ENCODE measurements at regions not wholly inside any gene's neighbourhood (a gene's known extent, or its start where the extent isn't known, plus 50 kb on each side); places are given as distances from the start of the nearest gene placed in this dataset.
"Not testable (repeated sequence)": the region's sequence is repeated elsewhere in the genome, so short reads cannot be mapped to it uniquely, and the experiment has no call there.

DNA sequence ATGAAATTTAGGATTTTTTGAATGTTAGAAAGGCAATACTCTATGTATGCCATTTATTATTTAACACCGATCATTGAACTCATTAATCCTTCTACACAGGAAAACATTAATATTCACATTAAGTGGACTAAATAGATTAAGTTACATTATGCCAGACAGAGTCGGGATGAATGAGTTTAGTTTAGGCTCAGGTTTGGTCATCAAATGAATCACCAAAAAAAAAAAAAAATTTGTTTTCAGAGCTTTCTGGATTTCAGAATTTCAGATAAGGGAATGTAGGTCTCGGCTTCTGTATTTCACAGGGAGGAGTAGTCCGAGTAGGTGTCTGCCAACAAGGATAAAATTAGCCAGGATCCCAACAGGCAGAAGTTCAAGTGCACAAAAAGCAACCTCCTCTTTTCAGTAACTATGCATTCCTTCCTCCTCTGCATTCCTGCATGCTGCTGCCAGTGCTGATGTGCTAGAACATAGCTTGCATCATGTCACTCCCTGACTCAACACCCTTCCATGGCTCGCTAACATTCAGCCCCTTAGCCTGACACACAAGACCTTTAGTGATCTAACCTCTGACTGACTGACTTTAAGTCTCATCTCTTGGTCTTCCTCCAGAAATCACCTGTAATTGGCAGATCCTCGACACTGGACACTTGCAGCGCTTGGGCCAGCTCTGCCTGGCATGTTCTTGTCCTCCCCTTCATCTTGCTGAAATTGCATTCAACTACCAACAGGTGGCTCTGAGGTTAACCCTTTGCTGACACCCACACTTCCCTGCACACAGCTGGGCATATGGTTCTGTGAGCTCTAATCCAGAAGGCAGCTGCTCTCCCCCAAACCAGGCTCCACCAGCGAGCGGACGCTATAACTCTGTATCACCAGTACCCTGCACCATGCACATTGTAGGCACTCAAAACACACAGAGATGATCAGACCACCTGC is 145.4 kb upstream of the PROK2 start:
- DNase-seq = no peak

DNA sequence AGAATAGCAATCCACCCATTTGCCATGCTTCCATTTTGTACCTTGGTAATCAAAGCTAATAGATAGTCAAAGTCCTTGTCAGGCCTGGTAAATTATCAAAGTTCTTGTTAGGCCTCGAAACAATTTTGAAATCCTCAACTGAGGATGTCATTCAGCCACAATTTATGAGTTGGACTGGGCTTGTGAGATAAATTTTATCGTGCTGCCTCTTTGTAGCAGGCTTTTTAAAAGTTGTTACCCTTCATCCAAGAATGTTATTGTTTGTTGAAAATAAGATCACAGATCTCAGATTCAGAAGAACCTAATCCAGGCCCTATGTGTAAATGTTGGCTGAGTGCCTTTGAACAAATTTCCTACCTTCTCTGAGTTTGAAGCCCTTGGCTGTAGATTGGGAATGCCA is 143.3 kb upstream of the PROK2 start:
- no peak for DNase-seq

DNA sequence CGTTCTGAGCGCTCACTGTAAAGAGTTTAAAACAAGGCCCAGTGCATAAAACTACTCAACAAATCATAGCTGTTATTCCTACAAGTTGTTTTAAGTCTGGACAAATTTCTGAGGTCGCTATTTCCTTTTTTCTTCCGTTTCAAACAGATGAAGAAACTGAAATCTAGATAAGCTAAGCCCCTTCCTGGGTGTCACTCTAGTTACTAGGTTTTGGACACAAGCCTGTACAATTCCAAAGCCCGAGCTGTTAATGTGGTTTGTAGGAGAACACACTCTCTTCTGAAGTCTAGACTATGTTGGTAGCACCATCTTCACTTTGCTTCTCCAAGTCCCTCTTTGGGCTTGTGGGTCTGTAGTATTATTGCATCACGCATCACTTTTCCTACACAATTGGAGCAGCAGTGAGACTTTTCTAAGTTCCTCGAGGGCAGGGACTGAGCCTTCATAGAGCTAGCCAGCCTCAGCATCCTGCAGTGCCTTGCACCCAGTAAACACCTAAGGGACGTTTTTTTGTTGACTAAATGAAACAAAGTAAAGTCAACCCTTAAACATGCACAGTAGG is 142.6 kb upstream of the PROK2 start:
- DNase-seq = no peak

DNA sequence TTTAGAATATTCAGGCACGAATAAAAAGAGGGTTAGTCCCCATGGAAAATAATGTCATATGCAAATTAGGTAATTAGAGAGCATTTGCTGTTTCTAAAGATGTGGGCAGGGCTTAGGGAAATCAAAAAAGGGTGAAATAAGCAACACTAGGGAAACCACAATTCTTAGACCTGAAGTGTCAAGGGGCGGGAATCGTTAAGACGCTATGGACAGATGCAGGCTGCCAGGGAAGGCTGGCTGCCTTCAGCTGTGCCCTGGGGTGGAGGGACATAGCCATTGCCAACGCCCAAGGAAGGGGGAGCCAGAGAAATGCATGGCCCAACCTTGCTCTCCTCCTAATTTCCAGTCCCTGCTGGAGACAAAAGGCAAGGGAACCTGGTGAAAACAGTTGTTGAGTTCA is 141.7 kb upstream of the PROK2 start:
- no peak for DNase-seq

DNA sequence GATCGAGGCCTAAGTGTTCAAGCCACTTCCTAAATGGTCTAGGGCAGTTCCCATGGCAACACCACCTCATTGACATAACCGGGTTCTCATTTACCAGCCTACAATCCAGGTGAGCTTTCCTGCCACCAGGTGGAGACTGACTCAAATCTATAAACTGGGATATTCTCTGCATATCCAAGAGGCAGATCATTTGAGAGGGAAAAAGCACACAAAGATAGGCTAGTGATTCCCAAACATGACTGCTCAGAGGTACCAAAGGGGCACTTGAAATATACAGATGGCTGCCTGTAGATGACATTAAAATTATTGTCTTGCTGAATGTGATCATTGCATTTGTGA is 141.3 kb upstream of the PROK2 start:
- no peak for DNase-seq

DNA sequence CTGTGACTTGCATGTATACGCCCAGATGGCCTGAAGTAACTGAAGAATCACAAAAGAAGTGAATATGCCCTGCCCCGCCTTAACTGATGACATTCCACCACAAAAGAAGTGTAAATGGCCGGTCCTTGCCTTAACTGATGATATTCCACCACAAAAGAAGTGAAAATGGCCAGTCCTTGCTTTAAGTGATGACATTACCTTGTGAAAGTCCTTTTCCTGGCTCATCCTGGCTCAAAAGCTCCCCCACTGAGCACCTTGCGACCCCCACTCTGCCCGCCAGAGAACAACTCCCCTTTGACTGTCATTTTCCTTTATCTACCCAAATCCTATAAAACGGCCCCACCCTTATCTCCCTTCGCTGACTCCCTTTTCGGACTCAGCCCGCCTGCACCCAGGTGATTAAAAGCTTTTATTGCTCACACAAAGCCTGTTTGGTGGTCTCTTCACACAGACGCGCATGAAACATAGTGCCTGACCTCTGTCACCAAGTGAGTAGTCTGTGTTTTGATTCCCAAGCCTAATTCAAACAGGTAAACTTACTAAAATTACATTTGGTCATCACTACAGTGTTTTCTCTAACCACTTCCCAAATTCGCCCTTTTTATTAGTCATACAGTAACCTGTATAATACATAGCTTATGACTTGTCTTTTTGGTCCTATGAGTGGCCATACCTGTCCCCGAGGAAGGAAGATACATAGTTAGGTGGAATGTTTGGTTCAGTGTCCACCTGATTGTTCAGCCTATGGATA is 140.7 kb upstream of the PROK2 start:
- not testable (repeated sequence) for DNase-seq

DNA sequence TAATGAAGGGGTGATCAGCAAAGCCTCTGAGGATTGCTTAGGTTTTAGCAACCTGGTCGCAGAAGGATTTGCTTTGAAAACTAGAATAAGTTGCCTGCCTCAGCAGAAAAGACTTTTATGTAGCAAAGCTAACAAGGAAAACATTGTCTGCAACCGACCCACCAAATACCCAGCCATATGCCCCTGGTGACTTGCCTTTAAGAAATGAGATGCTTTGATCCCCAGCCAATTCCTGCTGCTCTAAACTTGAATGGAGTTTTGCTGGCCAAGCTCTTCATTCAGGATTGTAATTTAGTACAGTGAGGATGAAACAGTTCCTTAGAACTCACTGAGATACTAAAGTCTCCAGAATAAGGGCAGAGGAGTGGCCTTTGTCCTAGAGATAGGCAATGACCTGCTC is 139.8 kb upstream of the PROK2 start:
- no peak for DNase-seq

DNA sequence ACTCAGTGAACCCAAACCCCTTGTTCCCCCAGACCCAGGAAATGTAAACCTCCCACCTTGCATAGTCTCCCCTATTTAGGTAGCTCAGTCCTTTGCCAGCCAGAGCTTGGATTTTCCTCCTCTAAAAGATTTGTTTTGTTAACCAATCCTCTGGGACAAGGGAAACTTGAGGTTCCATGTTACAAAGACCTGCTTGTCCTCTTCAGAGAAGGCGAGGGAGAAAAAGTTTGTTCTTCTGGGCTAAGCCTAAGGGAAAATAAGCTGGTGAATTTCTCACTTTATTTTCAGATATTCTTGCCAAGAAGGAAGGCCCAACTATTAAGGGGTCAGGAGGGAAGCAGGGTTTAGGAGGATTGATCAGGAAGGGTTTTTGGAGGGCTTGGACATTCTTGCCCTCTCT is 136.1 kb upstream of the PROK2 start:
- DNase-seq = no peak

DNA sequence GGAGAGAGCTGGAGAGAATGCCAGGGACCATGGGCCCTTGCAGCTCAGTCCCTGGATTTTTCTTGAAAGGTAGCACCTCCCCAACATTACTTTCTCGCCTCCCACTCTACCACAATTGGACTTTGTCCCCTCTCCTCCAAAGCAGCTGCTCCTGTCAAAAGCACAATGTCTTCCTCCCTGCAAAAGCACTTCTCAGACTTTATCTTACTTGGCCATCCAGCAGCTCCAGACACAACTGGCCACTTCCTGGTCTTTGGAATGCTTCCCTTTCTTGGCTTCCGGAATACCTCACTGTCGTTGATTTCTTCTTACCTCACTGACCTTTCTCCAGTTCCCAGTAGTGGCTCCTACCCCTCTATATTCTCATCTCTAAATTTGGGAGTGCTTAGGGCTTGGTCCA is 134.6 kb upstream of the PROK2 start:
- DNase-seq = no peak

DNA sequence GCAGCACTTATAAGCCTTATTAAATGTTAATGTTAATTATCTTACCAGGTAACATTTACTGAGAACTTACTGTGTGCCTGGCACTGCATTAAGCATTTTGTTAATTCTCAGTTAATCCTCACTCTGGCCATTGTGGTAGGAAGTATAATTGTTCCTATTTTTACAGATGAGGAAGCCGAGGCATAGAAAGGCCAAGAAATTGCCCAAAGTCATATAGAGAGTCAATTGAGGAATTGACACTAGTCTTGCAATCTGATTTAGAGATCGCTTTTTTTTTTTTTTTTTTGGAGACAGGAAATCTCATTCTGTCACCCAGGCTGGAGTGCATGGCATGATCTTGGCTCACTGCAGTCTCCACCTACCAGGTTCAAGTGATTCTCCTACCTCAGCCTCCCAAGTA is 132.6 kb upstream of the PROK2 start:
- no peak for DNase-seq

DNA sequence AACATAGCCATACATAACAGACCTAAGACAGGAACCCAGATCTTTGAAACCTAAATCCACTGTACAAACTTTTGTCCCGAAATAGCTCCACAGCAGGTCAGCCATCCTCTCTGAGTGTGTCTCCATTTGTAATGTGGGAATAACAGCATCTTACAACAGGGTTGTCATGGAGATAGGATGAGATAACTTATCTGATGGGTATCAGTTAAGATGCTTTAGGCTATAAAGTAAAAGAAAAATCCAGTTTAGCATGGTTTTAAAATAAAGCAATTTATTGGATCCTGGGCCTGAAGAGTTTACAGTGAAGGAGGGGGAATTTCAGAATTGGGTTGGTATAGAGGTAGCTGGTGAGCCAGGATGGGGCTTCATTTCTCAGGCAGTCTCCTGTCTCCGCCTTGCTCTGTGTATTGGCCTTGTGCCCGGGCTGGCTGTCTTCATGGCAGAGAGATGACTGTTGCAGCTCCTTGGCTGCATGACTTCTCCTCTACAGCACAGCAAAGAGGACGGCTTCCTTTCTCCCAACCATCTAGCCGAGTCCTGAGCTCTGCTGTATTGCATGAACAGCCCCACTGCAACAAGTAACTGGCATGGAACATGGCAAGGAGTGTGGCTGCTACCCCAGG is 131.9 kb upstream of the PROK2 start:
- no peak for DNase-seq

DNA sequence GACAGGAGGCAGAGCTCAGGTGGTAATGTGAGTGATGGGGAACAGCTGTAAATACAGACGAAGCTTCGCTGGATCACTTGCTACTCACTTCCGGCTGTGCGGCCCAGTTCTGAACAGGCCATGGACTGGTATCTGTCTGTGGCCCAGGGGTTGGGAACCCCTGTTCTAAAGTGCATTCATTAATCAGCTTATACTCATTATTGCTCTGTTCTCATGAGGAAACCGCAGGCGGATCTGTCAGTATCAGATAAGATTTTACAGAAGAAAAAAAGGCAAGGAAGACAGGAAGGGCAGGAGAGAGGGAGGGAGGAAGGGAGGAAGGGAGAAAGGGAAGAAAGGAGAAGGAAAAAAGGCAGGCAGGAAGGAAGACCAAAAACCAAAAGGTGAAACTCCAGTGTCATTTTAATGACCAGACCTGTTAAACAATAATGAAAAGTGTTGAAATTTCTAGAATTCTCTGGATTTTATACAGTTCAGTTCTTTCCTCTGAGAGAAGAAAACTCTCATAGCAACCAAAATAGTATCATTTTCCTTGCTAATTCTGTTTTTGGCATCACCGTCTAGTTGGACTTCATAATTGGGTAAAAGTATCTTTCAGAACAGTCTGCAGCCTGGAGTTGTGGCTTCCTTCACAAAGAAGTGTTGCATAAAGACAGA is 128.0 kb upstream of the PROK2 start:
- DNase-seq = no peak

DNA sequence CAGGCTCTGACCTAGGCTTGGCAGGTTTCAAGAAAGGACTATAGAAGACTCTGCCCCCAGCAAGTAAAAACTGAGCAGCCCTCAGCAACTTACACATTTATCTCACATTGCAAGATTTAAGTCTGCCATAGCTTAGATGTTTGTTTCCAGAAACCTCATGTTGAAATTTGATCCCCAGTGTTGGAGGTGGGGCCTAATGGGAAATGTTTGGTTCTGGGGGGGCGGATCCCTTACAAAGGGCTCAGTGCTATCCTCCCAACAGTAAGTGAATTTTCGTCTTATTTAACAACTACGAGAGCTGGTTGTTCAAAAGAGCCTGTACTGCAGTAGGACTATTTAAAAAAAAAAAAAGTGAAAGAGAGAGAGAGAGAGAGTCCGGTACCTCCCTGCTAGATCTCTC is 125.2 kb upstream of the PROK2 start:
- no peak for DNase-seq

DNA sequence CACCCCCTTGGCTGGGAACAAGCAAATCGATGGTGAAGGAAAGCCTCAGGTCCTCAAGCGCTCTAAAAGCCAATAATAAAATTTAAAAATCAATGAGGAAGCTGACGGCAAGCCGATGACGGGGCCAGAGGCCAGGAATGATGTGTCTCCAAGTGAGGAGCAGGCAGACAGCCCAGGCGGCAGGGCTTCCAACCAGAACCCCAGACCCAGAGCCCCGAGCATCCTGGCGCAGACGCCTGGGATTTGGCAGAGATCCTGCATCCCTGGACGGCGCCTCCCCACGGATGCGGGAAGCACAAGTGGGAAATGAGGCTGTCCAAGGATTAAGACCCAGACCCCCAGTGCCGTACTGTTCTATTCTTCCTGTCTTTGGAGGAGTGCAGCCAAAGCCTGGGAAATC is 123.0 kb upstream of the PROK2 start:
- DNase-seq = no peak

DNA sequence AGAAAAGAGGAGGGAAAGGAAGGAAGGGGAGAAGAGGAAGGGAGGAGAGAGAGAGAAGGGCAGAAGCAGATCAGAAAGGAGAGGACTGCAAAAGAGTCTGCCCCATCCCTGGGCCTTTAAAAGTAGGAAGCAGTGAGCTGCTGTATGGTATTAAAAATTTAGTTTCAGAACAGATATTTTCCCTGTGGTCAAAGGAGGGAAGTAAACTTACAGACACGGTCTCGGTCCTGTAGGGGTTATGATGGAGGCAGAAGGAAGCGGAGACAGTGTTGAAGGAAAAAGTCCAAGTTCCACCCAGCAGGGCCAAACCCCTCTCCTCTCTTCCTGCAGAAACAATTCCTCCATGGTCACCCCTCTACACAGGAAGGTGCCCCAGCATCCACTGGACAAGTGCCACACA is 122.0 kb upstream of the PROK2 start:
- no peak for DNase-seq

DNA sequence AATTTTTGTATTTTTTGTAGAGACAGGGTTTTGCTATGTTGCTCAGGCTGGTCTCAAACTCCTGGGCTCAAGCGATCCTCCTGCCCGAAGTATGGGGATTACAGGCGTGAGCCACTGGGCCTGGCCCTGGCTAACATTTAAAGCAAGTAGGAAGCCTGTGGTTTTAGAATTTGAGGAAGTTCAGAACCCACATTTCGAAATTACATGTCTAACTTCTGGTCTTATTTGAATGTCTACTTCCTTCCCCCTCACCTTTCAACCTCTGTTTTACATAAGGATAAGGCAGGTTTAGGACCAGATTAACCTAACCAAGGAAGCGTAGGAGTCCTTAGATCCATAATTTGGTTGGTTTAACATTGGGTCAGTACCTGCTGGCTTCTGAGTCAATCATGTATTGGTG is 120.5 kb upstream of the PROK2 start:
- DNase-seq = no peak

DNA sequence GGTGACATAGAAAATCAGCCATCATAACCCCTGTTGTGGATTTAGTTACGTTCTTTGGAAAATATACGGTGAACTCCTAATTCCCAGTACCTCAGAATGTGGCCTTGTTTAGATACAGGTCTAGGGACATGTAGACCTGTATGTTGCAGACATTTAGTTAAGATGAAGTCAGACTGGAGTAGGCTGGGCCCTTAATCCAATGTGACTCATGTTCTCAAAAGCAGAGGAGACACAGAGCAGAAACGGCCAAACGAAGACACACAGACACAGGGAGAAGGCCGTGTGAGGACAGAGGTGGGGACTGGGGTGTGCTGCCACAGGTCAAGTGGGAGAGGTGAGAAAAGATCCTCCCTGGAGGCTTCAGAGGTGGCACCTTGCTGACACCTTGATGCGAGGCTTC is 119.0 kb upstream of the PROK2 start:
- no peak for DNase-seq

DNA sequence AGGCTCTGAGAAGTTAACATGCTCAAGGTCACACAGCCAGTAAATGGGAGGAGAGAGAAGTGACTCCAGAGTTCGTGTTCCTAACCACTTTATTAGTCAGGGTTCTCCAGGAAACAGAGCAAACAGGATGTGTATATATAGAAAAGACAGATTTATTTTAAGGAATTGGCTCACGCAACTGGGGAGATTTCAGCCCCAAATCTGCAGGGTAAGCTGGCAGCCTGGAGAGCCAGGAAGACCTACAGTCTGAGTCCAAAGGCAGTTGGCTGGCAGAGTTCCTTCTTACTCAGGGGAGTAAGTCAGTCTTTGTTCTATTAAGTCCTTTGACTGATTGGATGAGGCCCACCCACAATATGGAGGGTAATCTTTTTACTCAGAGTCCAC is 118.2 kb upstream of the PROK2 start:
- DNase-seq = no peak

DNA sequence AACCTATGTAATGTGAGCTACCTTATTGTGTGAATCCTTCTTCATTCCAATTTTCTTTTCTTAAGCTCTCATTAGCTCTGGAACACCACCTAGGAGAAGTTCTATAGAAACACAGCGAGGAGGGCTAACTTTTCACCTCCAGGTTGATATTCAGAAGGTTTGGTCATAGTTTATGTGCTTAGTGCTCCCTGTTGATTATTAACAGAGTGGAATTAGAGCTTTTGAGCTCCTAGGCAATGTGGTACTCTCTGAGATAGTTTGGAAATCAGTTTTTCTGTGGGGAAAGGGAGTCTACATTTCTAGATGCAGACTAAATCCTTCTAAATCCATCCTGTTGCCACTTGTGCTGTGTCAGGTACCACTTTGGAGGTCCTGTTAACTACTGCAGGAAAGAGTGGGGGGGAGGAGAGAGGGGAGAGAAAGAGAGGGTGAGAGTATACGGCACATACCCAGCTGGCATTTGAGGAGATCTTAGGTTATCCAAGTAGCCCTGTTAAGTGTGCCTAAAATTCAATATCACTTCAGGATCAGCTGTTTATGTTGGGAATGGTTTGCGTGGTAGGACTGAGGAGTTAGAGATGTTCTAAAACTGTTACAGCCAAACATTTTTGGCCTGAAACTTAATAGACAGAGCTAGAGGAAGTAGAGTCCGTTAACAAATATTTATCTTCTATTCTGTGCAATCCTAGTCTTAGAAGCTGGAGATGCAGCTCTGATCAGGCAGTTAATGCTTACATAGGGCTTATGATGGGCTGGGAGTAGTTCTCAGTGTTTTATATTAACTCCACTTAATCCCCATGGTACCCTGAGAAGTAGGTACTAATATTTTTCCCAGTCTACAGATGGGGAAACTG is 117.5 kb upstream of the PROK2 start:
- no peak for DNase-seq

DNA sequence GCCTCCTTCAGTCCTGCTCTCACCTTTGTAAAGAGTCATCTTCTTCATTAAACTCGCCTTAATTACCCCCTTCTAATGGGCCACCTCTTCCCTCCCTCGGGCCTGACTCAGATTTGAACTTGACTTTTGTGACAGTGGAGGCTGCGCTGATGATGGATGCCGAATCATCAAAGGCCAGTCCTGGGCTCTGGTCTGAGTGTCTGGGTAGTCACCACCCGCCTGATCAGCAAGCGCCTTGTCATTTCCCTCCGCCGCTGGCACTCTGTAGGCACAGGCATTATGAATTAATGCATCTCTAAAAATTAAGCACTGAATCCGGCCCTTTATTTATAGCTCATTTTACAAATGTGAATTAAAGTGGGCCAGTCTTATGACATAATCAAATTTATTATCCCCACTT is 116.7 kb upstream of the PROK2 start:
- no peak for DNase-seq

DNA sequence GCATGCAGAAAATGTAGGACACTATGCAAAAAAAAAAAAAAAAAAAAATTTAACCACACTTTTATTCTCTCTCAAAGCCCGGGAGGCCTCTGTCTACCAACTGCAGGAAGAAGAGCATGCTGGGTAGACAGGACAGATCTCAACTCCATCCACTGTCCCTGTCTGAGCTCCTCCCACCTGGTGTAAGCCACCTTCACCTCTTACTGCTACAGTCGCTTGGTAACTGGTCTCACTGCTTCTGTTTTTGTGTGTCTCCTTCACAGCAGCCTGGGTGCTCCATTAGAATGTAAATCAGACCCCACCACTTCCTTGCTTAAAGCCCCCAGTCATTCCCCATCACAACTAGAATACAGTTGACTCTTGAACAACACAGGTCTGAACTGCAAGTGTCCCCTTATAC is 115.1 kb upstream of the PROK2 start:
- DNase-seq = no peak

DNA sequence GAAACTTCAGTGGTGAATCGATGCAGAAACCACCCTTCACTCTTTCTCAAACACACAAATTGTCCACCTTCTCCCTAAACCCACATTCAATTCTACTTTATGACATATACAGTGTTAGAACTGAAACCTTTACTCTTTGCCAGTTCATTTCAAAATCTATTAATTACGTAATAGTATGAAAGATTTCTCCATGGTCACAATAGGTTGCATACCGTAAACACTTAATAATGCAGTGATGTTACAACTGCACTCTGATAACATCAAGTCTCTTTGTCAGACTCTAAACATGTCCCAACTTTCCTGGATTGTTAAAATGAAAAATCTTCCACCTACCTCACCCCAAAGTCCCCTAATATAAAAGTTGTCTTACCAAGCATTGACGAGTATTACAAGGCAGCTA is 111.8 kb upstream of the PROK2 start:
- no peak for DNase-seq
